Gastrocnemius medialis (tissue), 4 donors: ENCODE measurements at regions not wholly inside any gene's neighbourhood (a gene's known extent, or its start where the extent isn't known, plus 50 kb on each side); places are given as distances from the start of the nearest gene placed in this dataset.

Experiments used
- ATAC-seq, 2 donors: fragments of 150-250 bp; one replicate each; pipeline ENCODE4 v1.9.1; 2016
- DNase-seq, 2 donors: peaks; one replicate each; pipeline ENCODE4 v3.0.0-alpha.2; 2019
- H3K27ac ChIP-seq, 4 donors: fragments of 200-600 bp; sonication (generic); 1 replicate in 1 of 4; 2 replicates in 3 of 4; pipeline ENCODE4 v1.5.1; 2016 to 2018; ENCODE audit warnings: mild to moderate bottlenecking in 2 of 4, moderate library complexity in 1 of 4
- H3K27me3 ChIP-seq, 3 donors: fragments of 200-600 bp; sonication (generic) in 2 of 3; 1 replicate in 1 of 3; 2 replicates in 2 of 3; pipeline versions ENCODE4 v1.5.1 to v1.6.0; 2016 to 2019; ENCODE audit warnings: mild to moderate bottlenecking in 1 of 3, moderate library complexity in 1 of 3
- H3K36me3 ChIP-seq, 2 donors: fragments of 200-600 bp; sonication (generic) in 1 of 2; one replicate each; pipeline ENCODE4 v1.5.1; 2017 to 2018
- H3K4me1 ChIP-seq, 2 donors: fragments of 200-600 bp; sonication (generic) in 1 of 2; one replicate each; pipeline ENCODE4 v1.5.1; 2016 to 2017; ENCODE audit warnings: mild to moderate bottlenecking in 2 of 2
- H3K4me3 ChIP-seq, 4 donors: fragments of 200-600 bp; sonication (generic) in 3 of 4; 1 replicate in 1 of 4; 2 replicates in 3 of 4; pipeline ENCODE4 v1.5.1; 2016 to 2019; ENCODE audit warnings: mild to moderate bottlenecking in 2 of 4
- H3K9me3 ChIP-seq, 3 donors: fragments of 200-600 bp; sonication (generic) in 2 of 3; 1 replicate in 1 of 3; 2 replicates in 2 of 3; pipeline ENCODE4 v1.5.1; 2016 to 2019
- CTCF ChIP-seq, 5 experiments: fragments of 450-650 bp in 3 of 5; fragments of 200-600 bp in 2 of 5; sonication (generic) in 2 of 5; IDR thresholded peaks in 4 of 5; conservative IDR thresholded peaks in 1 of 5; 1 replicate in 4 of 5; 2 replicates in 1 of 5; pipeline ENCODE4 v1.5.1; 2016 to 2019; ENCODE audit warnings: antibody characterized with exemption in 5 of 5, mild to moderate bottlenecking in 3 of 5, moderate library complexity in 3 of 5
- POLR2A ChIP-seq, 2 donors: fragments of 450-650 bp; IDR thresholded peaks; one replicate each; pipeline ENCODE4 v1.6.1; 2017; ENCODE audit warnings: antibody characterized with exemption in 2 of 2, mild to moderate bottlenecking in 2 of 2, moderate library complexity in 2 of 2
- in situ Hi-C, 4 donors: fragments of 200-750 bp; cut with MboI; loops; one replicate each; pipeline versions ENCODE4 v1.15.0 to v1.8.0; 2017; ENCODE audit warnings: low sequenced_read_pairs in 4 of 4
- intact Hi-C: fragments of 100-400 bp; cut with DNase I; formaldehyde crosslinking; loops from one replicate; pipeline ENCODE4 v1.15.1; 2023; ENCODE audit warnings: low total_unique reads

GRCh38 chr5:3963652-3964051 is 368.0 kb downstream of the IRX1 start:
- intact Hi-C loops: no loop called here
- no peaks in the 10 kb centered on the region for H3K27me3 ChIP-seq
- ATAC-seq: no peak
- H3K9me3 ChIP-seq: no peaks in the 10 kb centered on the region
- no peak overlapping the region for H3K27ac ChIP-seq
- no peaks in the 10 kb centered on the region for H3K4me1 ChIP-seq
- H3K36me3 ChIP-seq: no peaks in the 10 kb centered on the region
- in situ Hi-C loops: no loop called here
- no peak for DNase-seq
- no peak overlapping the region for H3K4me3 ChIP-seq
- TF ChIP-seq POLR2A (IDR thresholded peaks at IDR 0.05): no peak
- TF ChIP-seq CTCF (IDR thresholded peaks at IDR 0.05 in 4 of 5, conservative IDR thresholded peaks at IDR 0.05 in 1 of 5): no peak

GRCh38 chr5:3980156-3980555 is 384.5 kb downstream of the IRX1 start:
- intact Hi-C loops: no loop called here

GRCh38 chr5:3987867-3988266 is 392.2 kb downstream of the IRX1 start:
- ATAC-seq: no peak
- intact Hi-C loops (no loop called here), in situ Hi-C loops (no loop called here)
- no peaks in the 10 kb centered on the region for H3K9me3 ChIP-seq
- TF ChIP-seq CTCF (IDR thresholded peaks at IDR 0.05 in 4 of 5, conservative IDR thresholded peaks at IDR 0.05 in 1 of 5): no peak
- no peak for TF ChIP-seq POLR2A (IDR thresholded peaks at IDR 0.05)
- no peaks in the 10 kb centered on the region for H3K4me1 ChIP-seq
- no peak overlapping the region for H3K4me3 ChIP-seq
- no peak for DNase-seq
- H3K36me3 ChIP-seq: no peaks in the 10 kb centered on the region
- no peaks in the 10 kb centered on the region for H3K27me3 ChIP-seq
- no peak overlapping the region for H3K27ac ChIP-seq

More at GRCh38 chr5:3980156-3980555, 384.5 kb downstream of the IRX1 start:
- no peak overlapping the region for H3K4me3 ChIP-seq
- no peaks in the 10 kb centered on the region for H3K4me1 ChIP-seq
- H3K27ac ChIP-seq: no peak overlapping the region
- no peaks in the 10 kb centered on the region for H3K27me3 ChIP-seq
- in situ Hi-C loops: no loop called here
- H3K36me3 ChIP-seq: no peaks in the 10 kb centered on the region
- no peaks in the 10 kb centered on the region for H3K9me3 ChIP-seq
- TF ChIP-seq CTCF (IDR thresholded peaks at IDR 0.05 in 4 of 5, conservative IDR thresholded peaks at IDR 0.05 in 1 of 5) (no peak), POLR2A (IDR thresholded peaks at IDR 0.05) (no peak)
- no peak for ATAC-seq
- no peak for DNase-seq

GRCh38 chr5:3993856-3994473 is 398.3 kb downstream of the IRX1 start:
- Histone ChIP-seq H3K4me1 (no peaks in the 10 kb centered on the region), H3K27ac (no peak overlapping the region), H3K4me3 (no peak overlapping the region), H3K27me3 (no peaks in the 10 kb centered on the region), H3K36me3 (no peaks in the 10 kb centered on the region), H3K9me3 (no peaks in the 10 kb centered on the region)
- DNase-seq: no peak
- no peak for TF ChIP-seq POLR2A (IDR thresholded peaks at IDR 0.05)
- TF ChIP-seq CTCF (IDR thresholded peaks at IDR 0.05 in 4 of 5, conservative IDR thresholded peaks at IDR 0.05 in 1 of 5): no peak
- intact Hi-C loops: no loop called here
- in situ Hi-C loops: no loop called here
- ATAC-seq: no peak

GRCh38 chr5:3994628-3995027 is 399.0 kb downstream of the IRX1 start:
- no peak for ATAC-seq
- TF ChIP-seq POLR2A (IDR thresholded peaks at IDR 0.05) (no peak), CTCF (IDR thresholded peaks at IDR 0.05 in 4 of 5, conservative IDR thresholded peaks at IDR 0.05 in 1 of 5) (no peak)

More at GRCh38 chr5:3994628-3995027, 399.0 kb downstream of the IRX1 start:
- H3K36me3 ChIP-seq: no peaks in the 10 kb centered on the region
- H3K4me1 ChIP-seq: no peaks in the 10 kb centered on the region
- no peaks in the 10 kb centered on the region for H3K9me3 ChIP-seq
- no peaks in the 10 kb centered on the region for H3K27me3 ChIP-seq
- no peak overlapping the region for H3K27ac ChIP-seq
- intact Hi-C loops: no loop called here
- in situ Hi-C loops: no loop called here
- no peak for DNase-seq
- no peak overlapping the region for H3K4me3 ChIP-seq
